GM21515 (cell line): ENCODE measurements at regions not wholly inside any gene's neighbourhood (a gene's known extent, or its start where the extent isn't known, plus 50 kb on each side); places are given as distances from the start of the nearest gene placed in this dataset.

Experiments used
- ATAC-seq: cut with Tn5 transposase; IDR thresholded peaks from one replicate; pipeline ENCODE4 v1.9.1; 2021; ENCODE audit not compliant: unreplicated experiment

GRCh38 chr15:39227001-39227400, 353.9 kb upstream of the THBS1 start:
- no peak for ATAC-seq

- ATAC-seq = no peak
Measured at GRCh38 chr15:39228889-39229288, 352.0 kb upstream of the THBS1 start.

- ATAC-seq = no peak
Measured at GRCh38 chr15:39230205-39230907, 350.5 kb upstream of the THBS1 start.

- no peak for ATAC-seq
Measured at GRCh38 chr15:39230908-39231285, 350.0 kb upstream of the THBS1 start.

GRCh38 chr15:39232512-39232911, 348.4 kb upstream of the THBS1 start:
- ATAC-seq = no peak

- no peak for ATAC-seq
Measured at GRCh38 chr15:39235084-39235795, 345.6 kb upstream of the THBS1 start.

- no peak for ATAC-seq
Measured at GRCh38 chr15:39236375-39236774, 344.5 kb upstream of the THBS1 start.

GRCh38 chr15:39238443-39238842, 342.4 kb upstream of the THBS1 start:
- ATAC-seq = no peak

- ATAC-seq = no peak
Measured at GRCh38 chr15:39239562-39239961, 341.3 kb upstream of the THBS1 start.

GRCh38 chr15:39242345-39242744, 338.5 kb upstream of the THBS1 start:
- ATAC-seq = no peak

GRCh38 chr15:39243396-39243795, 337.5 kb upstream of the THBS1 start:
- ATAC-seq = no peak

- ATAC-seq = no peak
Measured at GRCh38 chr15:39244776-39245175, 336.1 kb upstream of the THBS1 start.

GRCh38 chr15:39246523-39246922, 334.4 kb upstream of the THBS1 start:
- no peak for ATAC-seq

- ATAC-seq = no peak
Measured at GRCh38 chr15:39247574-39247973, 333.3 kb upstream of the THBS1 start.

- ATAC-seq = no peak
Measured at GRCh38 chr15:39248204-39248603, 332.7 kb upstream of the THBS1 start.

- ATAC-seq = no peak
Measured at GRCh38 chr15:39250001-39250400, 330.9 kb upstream of the THBS1 start.

- no peak for ATAC-seq
Measured at GRCh38 chr15:39250460-39251186, 330.3 kb upstream of the THBS1 start.

- no peak for ATAC-seq
Measured at GRCh38 chr15:39251413-39252133, 329.3 kb upstream of the THBS1 start.

- ATAC-seq = no peak
Measured at GRCh38 chr15:39252134-39252470, 328.8 kb upstream of the THBS1 start.

GRCh38 chr15:39253552-39253951, 327.3 kb upstream of the THBS1 start:
- ATAC-seq = no peak

GRCh38 chr15:39254181-39254580, 326.7 kb upstream of the THBS1 start:
- ATAC-seq = no peak

- ATAC-seq = no peak
Measured at GRCh38 chr15:39255760-39256159, 325.1 kb upstream of the THBS1 start.
